Testis (tissue), 2 donors: ENCODE measurements at regions not wholly inside any gene's neighbourhood (a gene's known extent, or its start where the extent isn't known, plus 50 kb on each side); places are given as distances from the start of the nearest gene placed in this dataset.

Experiments
- DNase-seq: peaks from one replicate; pipeline ENCODE4 v3.0.0-alpha.2; 2019
- H3K27ac ChIP-seq, 2 donors: fragments of 200-600 bp; sonication (generic); one replicate each; pipeline ENCODE4 v1.5.1; 2019
- H3K27me3 ChIP-seq: fragments of 200-600 bp; sonication (generic); one replicate; pipeline ENCODE4 v1.5.1; 2019
- H3K36me3 ChIP-seq: fragments of 200-600 bp; sonication (generic); one replicate; pipeline ENCODE4 v1.5.1; 2017; ENCODE audit warnings: low read depth; ENCODE audit errors: missing control alignments
- H3K4me1 ChIP-seq: fragments of 200-600 bp; sonication (generic); one replicate; pipeline ENCODE4 v1.5.1; 2019
- H3K4me3 ChIP-seq, 2 donors: fragments of 200-600 bp; sonication (generic); one replicate each; pipeline ENCODE4 v1.5.1; 2017 to 2019
- H3K9me3 ChIP-seq: fragments of 200-600 bp; sonication (generic); one replicate; pipeline ENCODE4 v1.5.1; 2017
- POLR2A ChIP-seq: fragments of 450-650 bp; IDR thresholded peaks from one replicate; pipeline ENCODE4 v1.6.1; 2017; ENCODE audit warnings: antibody characterized with exemption, mild to moderate bottlenecking, moderate library complexity
- WGBS, 2 donors: methylation state at CpG; one replicate each; pipeline ENCODE4 v1.1.5; 2018; 5-methylcytosine and 5-hydroxymethylcytosine counted together
- intact Hi-C: fragments of 100-400 bp; cut with DNase I; formaldehyde crosslinking; loops from one replicate; pipeline ENCODE4 v1.15.1; 2023; ENCODE audit warnings: low total_unique reads
- TF ChIP-seq, protein P1 (sequence below), 3 experiments: fragments of 450-650 bp in 2 of 3; fragments of 200-600 bp in 1 of 3; sonication (generic) in 1 of 3; IDR thresholded peaks; one replicate each; pipeline ENCODE4 v1.5.1; 2016 to 2019; ENCODE audit warnings: antibody characterized with exemption in 3 of 3, mild to moderate bottlenecking in 2 of 3, moderate library complexity in 1 of 3

DNA sequence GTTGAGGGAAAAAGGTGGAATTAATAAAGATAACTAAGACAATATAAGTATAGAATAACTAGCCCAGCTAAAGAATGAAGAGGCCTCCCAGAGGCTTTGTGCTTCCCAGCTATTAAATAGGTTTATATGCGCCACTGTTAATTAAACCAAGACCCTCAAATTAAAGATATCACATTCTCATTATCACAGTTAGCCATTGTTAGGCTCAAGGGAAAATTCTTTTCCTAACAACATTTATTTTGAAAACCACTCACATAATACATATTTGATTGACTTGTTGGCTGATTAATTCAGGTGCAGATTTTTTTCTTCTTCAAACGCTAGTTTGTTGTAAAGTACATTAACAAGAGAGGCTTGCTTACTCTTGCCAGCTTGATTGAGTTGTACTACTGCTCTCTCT is 216.8 kb upstream of the TRAM1L1 start:
- 66 to 73% methylated on average over 2 of the region's 2 CpGs for WGBS, 2 donors
- no peaks in the 10 kb centered on the region for H3K9me3 ChIP-seq
- TF ChIP-seq POLR2A: no peak
- TF ChIP-seq, protein P1, sequence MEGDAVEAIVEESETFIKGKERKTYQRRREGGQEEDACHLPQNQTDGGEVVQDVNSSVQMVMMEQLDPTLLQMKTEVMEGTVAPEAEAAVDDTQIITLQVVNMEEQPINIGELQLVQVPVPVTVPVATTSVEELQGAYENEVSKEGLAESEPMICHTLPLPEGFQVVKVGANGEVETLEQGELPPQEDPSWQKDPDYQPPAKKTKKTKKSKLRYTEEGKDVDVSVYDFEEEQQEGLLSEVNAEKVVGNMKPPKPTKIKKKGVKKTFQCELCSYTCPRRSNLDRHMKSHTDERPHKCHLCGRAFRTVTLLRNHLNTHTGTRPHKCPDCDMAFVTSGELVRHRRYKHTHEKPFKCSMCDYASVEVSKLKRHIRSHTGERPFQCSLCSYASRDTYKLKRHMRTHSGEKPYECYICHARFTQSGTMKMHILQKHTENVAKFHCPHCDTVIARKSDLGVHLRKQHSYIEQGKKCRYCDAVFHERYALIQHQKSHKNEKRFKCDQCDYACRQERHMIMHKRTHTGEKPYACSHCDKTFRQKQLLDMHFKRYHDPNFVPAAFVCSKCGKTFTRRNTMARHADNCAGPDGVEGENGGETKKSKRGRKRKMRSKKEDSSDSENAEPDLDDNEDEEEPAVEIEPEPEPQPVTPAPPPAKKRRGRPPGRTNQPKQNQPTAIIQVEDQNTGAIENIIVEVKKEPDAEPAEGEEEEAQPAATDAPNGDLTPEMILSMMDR (IDR thresholded peaks at IDR 0.05): no peak
- H3K4me3 ChIP-seq: no peak overlapping the region
- no peaks in the 10 kb centered on the region for H3K36me3 ChIP-seq
- H3K4me1 ChIP-seq: no peaks in the 10 kb centered on the region
- intact Hi-C loops: no loop called here
- no peak overlapping the region for H3K27ac ChIP-seq
- DNase-seq: no peak
- no peaks in the 10 kb centered on the region for H3K27me3 ChIP-seq

DNA sequence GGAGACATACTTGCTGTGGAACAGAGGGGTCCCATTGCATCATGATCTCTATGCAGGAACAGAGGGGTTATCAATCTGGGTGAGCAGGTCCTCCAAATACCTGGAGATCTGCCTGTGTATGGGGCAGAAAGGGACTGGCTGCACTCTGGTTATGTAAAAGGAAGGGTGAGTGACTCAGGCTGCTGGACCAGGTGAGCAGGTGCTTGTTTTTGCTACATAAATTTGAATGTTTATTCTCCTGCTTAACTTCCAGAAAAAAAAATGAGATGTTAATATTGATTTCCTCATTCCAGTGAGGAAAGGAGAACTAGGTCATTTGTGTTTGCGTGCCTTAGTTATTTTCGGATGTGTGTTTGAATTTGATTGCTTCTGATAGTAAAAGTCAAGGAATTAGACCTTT is 225.8 kb upstream of the TRAM1L1 start:
- Histone ChIP-seq H3K27me3 (no peaks in the 10 kb centered on the region), H3K9me3 (no peaks in the 10 kb centered on the region), H3K4me3 (no peak overlapping the region), H3K4me1 (no peaks in the 10 kb centered on the region), H3K27ac (no peak overlapping the region), H3K36me3 (no peaks in the 10 kb centered on the region)
- DNase-seq: no peak
- TF ChIP-seq, protein P1 (IDR thresholded peaks at IDR 0.05): no peak
- 89 to 93% methylated on average over 2 of the region's 2 CpGs for WGBS, 2 donors
- intact Hi-C loops: no loop called here

- intact Hi-C loops: no loop called here
- WGBS, 2 donors: 89 to 92% methylated on average over 3 of the region's 3 CpGs
- Histone ChIP-seq H3K27ac (no peak overlapping the region), H3K27me3 (no peaks in the 10 kb centered on the region), H3K36me3 (no peaks in the 10 kb centered on the region), H3K9me3 (no peaks in the 10 kb centered on the region), H3K4me3 (no peak overlapping the region), H3K4me1 (no peaks in the 10 kb centered on the region)
- TF ChIP-seq, protein P1 (IDR thresholded peaks at IDR 0.05): no peak
- TF ChIP-seq POLR2A: no peak
- no peak for DNase-seq
Observed at GRCh38 chr4:117311989-117312388, 226.6 kb upstream of the TRAM1L1 start.

DNA sequence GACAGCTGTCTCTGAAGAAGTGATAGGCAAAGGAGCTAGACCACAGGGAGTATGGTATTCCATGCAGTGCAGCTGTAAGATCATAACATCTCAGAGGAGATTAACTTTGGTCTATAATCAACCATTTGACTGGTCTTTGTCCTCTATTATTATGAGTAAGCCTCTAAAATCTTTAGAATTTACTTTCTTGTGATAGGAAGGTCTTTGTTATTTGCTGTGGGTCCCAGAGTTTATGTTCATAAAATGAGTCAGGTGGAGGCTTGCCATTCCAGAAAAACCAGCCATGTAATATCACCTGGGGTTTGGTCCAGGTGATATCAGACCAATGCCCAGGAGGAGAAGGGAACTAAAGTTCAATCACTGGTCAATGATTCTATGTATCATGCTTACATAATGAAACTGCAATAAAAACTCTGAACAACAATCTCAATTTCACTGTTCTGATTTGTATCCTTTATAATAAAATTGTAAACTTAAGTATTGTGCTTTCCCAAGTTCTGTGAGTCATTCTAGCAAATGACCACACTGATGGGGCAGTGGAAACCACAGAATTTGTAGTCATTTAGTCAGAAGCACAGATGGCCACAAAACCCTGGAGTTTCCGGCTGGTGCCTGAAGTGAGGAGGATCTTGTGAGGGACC is 239.6 kb upstream of the TRAM1L1 start:
- no peaks in the 10 kb centered on the region for H3K27me3 ChIP-seq
- TF ChIP-seq POLR2A: no peak
- TF ChIP-seq, protein P1 (IDR thresholded peaks at IDR 0.05): no peak

DNA sequence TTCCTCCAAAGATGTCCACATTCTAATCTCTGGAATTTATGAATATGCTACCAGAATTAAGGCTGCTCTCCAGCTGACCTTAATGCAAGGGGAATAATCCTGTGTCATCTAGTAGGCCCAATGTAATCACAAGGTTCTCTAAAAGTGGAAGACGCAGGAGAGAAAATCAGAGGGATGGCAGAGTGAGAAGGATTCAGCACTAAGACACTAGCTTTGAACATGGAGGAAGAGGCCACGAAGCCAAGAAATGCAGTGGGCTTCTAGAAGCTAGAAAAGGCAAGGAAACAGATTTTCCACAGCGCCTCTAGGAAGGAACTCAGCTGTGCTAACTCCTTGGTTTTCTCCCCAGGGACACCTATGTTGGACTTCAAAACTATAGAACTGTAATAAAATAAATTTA is 240.7 kb upstream of the TRAM1L1 start:
- H3K27me3 ChIP-seq: no peaks in the 10 kb centered on the region
- H3K4me1 ChIP-seq: no peaks in the 10 kb centered on the region
- no peak overlapping the region for H3K27ac ChIP-seq
- no peaks in the 10 kb centered on the region for H3K36me3 ChIP-seq
- intact Hi-C loops: no loop called here
- DNase-seq: no peak
- H3K9me3 ChIP-seq: no peaks in the 10 kb centered on the region
- H3K4me3 ChIP-seq: no peak overlapping the region
- WGBS, 2 donors: 69 to 87% methylated on average over 3 of the region's 3 CpGs
- TF ChIP-seq, protein P1 (IDR thresholded peaks at IDR 0.05): no peak
- no peak for TF ChIP-seq POLR2A

More for the DNA sequence above, 239.6 kb upstream of the TRAM1L1 start:
- no peaks in the 10 kb centered on the region for H3K9me3 ChIP-seq
- 94 to 100% methylated on average over 1 of the region's 1 CpG for WGBS, 2 donors
- no peak overlapping the region for H3K27ac ChIP-seq
- no peak overlapping the region for H3K4me3 ChIP-seq
- no peak for DNase-seq
- intact Hi-C loops: no loop called here
- H3K36me3 ChIP-seq: no peaks in the 10 kb centered on the region
- no peaks in the 10 kb centered on the region for H3K4me1 ChIP-seq
